ENCODE measurements at regions not wholly inside any gene's neighbourhood (a gene's known extent, or its start where the extent isn't known, plus 50 kb on each side); places are given as distances from the start of the nearest gene placed in this dataset.
"Not testable (repeated sequence)": the region's sequence is repeated elsewhere in the genome, so short reads cannot be mapped to it uniquely, and the experiment has no call there.

GRCh38 chr17:45666641-45667040, 117.5 kb upstream of the CRHR1 start:
- no peak for TF ChIP-seq CTCF (conservative IDR thresholded peaks at IDR 0.05; ENCODE audit: control insufficient read depth, insufficient read depth, low read depth, low read length)
- DNase-seq (ENCODE audit: low read depth) = no peak
- H3K4me3 ChIP-seq (ENCODE audit: control insufficient read depth, low read depth, low read length) = no peak overlapping the region

- TF ChIP-seq CTCF (conservative IDR thresholded peaks at IDR 0.05; ENCODE audit: control insufficient read depth, insufficient read depth, low read depth, low read length) = no peak
- H3K4me3 ChIP-seq (ENCODE audit: control insufficient read depth, low read depth, low read length) = no peak overlapping the region
- no peak for DNase-seq (ENCODE audit: low read depth)
Observed at GRCh38 chr17:45667591-45668171, 116.4 kb upstream of the CRHR1 start.

GRCh38 chr17:45668316-45668715, 115.8 kb upstream of the CRHR1 start:
- no peak for DNase-seq (ENCODE audit: low read depth)
- no peak overlapping the region for H3K4me3 ChIP-seq (ENCODE audit: control insufficient read depth, low read depth, low read length)
- TF ChIP-seq CTCF (conservative IDR thresholded peaks at IDR 0.05; ENCODE audit: control insufficient read depth, insufficient read depth, low read depth, low read length) = no peak

- TF ChIP-seq CTCF (conservative IDR thresholded peaks at IDR 0.05; ENCODE audit: control insufficient read depth, insufficient read depth, low read depth, low read length) = no peak
- no peak overlapping the region for H3K4me3 ChIP-seq (ENCODE audit: control insufficient read depth, low read depth, low read length)
Observed at GRCh38 chr17:45672301-45672700, 111.8 kb upstream of the CRHR1 start.

GRCh38 chr17:45672792-45673191, 111.3 kb upstream of the CRHR1 start:
- TF ChIP-seq CTCF (conservative IDR thresholded peaks at IDR 0.05; ENCODE audit: control insufficient read depth, insufficient read depth, low read depth, low read length) = no peak
- no peak overlapping the region for H3K4me3 ChIP-seq (ENCODE audit: control insufficient read depth, low read depth, low read length)
- no peak for DNase-seq (ENCODE audit: low read depth)

More at GRCh38 chr17:45672301-45672700, 111.8 kb upstream of the CRHR1 start:
- no peak for DNase-seq (ENCODE audit: low read depth)

GRCh38 chr17:45673759-45674158, 110.4 kb upstream of the CRHR1 start:
- not testable (repeated sequence) for DNase-seq (ENCODE audit: low read depth); H3K4me3 ChIP-seq (ENCODE audit: control insufficient read depth, low read depth, low read length)

GRCh38 chr17:45675012-45675411, 109.1 kb upstream of the CRHR1 start:
- TF ChIP-seq CTCF (conservative IDR thresholded peaks at IDR 0.05; ENCODE audit: control insufficient read depth, insufficient read depth, low read depth, low read length) = no peak
- H3K4me3 ChIP-seq (ENCODE audit: control insufficient read depth, low read depth, low read length) = no peak overlapping the region
- no peak for DNase-seq (ENCODE audit: low read depth)
